Liver (tissue), 3 donors: ENCODE measurements at regions not wholly inside any gene's neighbourhood (a gene's known extent, or its start where the extent isn't known, plus 50 kb on each side); places are given as distances from the start of the nearest gene placed in this dataset.

Experiments used
- ATF3 ChIP-seq: IDR thresholded peaks from 2 replicates; pipeline ENCODE4 v1.6.1; 2016; ENCODE audit warnings: antibody characterized with exemption
- EGR1 ChIP-seq, 2 donors: IDR thresholded peaks; 2 replicates each; pipeline ENCODE4 v1.6.1; 2016 to 2018; ENCODE audit warnings: antibody characterized with exemption in 2 of 2, low read depth in 2 of 2
- GABPA ChIP-seq, 2 donors: IDR thresholded peaks in 1 of 2; conservative IDR thresholded peaks in 1 of 2; 2 replicates each; pipeline ENCODE4 v1.6.1; 2016; ENCODE audit warnings: antibody characterized with exemption in 2 of 2, mild to moderate bottlenecking in 1 of 2, moderate library complexity in 1 of 2
- RAD21 ChIP-seq, 2 donors: IDR thresholded peaks; 2 replicates each; pipeline ENCODE4 v1.6.1; 2016; ENCODE audit warnings: antibody characterized with exemption in 2 of 2, mild to moderate bottlenecking in 2 of 2
- SP1 ChIP-seq: IDR thresholded peaks from 2 replicates; pipeline ENCODE4 v1.6.1; 2018; ENCODE audit warnings: antibody characterized with exemption, mild to moderate bottlenecking
- TAF1 ChIP-seq: conservative IDR thresholded peaks from 2 replicates; pipeline ENCODE4 v1.6.1; 2016; ENCODE audit warnings: antibody characterized with exemption, mild to moderate bottlenecking
- TF ChIP-seq, protein P1 (sequence below): fragments of 150-350 bp; IDR thresholded peaks from 2 replicates; pipeline ENCODE4 v1.5.1; 2017; ENCODE audit warnings: improper control_type of control experiment, low read depth, low read length; ENCODE audit not compliant: missing input control
- donor health status: healthy.
- donor health status: healthy.

DNA sequence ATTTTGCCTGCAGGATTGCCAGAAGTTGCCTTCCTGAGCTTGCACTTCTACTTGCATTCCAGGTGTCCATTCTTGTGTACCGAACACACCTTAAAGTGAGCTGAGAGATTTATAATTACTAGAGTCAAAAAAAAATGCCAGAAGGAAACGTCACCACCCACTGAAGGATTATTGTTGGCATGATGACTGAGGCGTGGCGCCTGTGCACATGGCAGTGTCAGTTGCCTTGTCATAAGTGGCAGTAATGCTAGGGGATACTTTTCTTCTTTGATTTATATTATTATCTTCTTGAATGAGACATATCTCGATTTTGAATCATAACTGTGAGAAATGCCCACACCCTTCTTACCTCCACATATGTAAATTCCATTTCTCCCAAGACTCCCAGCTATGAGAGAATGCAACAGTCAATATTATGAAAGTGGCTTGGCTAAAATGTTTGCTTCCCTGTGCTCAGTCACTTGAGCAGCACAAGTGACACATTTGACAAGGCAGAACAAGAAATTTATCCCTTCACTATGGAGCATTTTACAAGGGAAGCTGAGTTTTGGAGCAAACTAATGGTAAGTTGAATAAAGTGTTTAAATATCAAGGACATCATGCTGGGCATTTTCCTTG lies 149.5 kb upstream of the SASH1 start:
- TF ChIP-seq TAF1 (no peak), SP1 (no peak), RAD21 (IDR thresholded peaks at IDR 0.05) (no peak), ATF3 (no peak), GABPA (IDR thresholded peaks at IDR 0.05 in 1 of 2, conservative IDR thresholded peaks at IDR 0.05 in 1 of 2) (no peak), EGR1 (IDR thresholded peaks at IDR 0.05; ENCODE audit: low read depth in 2 of 2) (no peak)
- TF ChIP-seq, protein P1, sequence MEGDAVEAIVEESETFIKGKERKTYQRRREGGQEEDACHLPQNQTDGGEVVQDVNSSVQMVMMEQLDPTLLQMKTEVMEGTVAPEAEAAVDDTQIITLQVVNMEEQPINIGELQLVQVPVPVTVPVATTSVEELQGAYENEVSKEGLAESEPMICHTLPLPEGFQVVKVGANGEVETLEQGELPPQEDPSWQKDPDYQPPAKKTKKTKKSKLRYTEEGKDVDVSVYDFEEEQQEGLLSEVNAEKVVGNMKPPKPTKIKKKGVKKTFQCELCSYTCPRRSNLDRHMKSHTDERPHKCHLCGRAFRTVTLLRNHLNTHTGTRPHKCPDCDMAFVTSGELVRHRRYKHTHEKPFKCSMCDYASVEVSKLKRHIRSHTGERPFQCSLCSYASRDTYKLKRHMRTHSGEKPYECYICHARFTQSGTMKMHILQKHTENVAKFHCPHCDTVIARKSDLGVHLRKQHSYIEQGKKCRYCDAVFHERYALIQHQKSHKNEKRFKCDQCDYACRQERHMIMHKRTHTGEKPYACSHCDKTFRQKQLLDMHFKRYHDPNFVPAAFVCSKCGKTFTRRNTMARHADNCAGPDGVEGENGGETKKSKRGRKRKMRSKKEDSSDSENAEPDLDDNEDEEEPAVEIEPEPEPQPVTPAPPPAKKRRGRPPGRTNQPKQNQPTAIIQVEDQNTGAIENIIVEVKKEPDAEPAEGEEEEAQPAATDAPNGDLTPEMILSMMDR = no peak
